ENCODE measurements at regions not wholly inside any gene's neighbourhood (a gene's known extent, or its start where the extent isn't known, plus 50 kb on each side); places are given as distances from the start of the nearest gene placed in this dataset.

- in situ Hi-C loops (cut with HindIII; ENCODE audit: low pct_unique_long_range_greater_than_20kb, low sequenced_read_pairs) = no loop called here
- DNase-seq (ENCODE audit: low read depth) = no peak
Observed at GRCh38 chr10:106520698-106521097, 643.8 kb downstream of the SORCS1 start.

- no peak for DNase-seq (ENCODE audit: low read depth)
- in situ Hi-C loops (cut with HindIII; ENCODE audit: low pct_unique_long_range_greater_than_20kb, low sequenced_read_pairs) = no loop called here
Observed at GRCh38 chr10:106519376-106520030, 645.0 kb downstream of the SORCS1 start.

- DNase-seq (ENCODE audit: low read depth) = peak; percentile 62
- in situ Hi-C loops (cut with HindIII; ENCODE audit: low pct_unique_long_range_greater_than_20kb, low sequenced_read_pairs) = no loop called here
Observed at GRCh38 chr10:106515206-106515790, 649.2 kb downstream of the SORCS1 start.

GRCh38 chr10:106513352-106513771 is 651.1 kb downstream of the SORCS1 start:
- peak; percentile 32 for DNase-seq (ENCODE audit: low read depth)

GRCh38 chr10:106511917-106512316 is 652.6 kb downstream of the SORCS1 start:
- in situ Hi-C loops (cut with HindIII; ENCODE audit: low pct_unique_long_range_greater_than_20kb, low sequenced_read_pairs) = no loop called here
- no peak for DNase-seq (ENCODE audit: low read depth)

More at GRCh38 chr10:106513352-106513771, 651.1 kb downstream of the SORCS1 start:
- in situ Hi-C loops (cut with HindIII; ENCODE audit: low pct_unique_long_range_greater_than_20kb, low sequenced_read_pairs) = no loop called here

- in situ Hi-C loops (cut with HindIII; ENCODE audit: low pct_unique_long_range_greater_than_20kb, low sequenced_read_pairs) = no loop called here
- DNase-seq (ENCODE audit: low read depth) = no peak
Observed at GRCh38 chr10:106508950-106509349, 655.6 kb downstream of the SORCS1 start.

GRCh38 chr10:106506526-106507283 is 657.8 kb downstream of the SORCS1 start:
- no peak for DNase-seq (ENCODE audit: low read depth)
- in situ Hi-C loops (cut with HindIII; ENCODE audit: low pct_unique_long_range_greater_than_20kb, low sequenced_read_pairs) = no loop called here

- in situ Hi-C loops (cut with HindIII; ENCODE audit: low pct_unique_long_range_greater_than_20kb, low sequenced_read_pairs) = no loop called here
- DNase-seq (ENCODE audit: low read depth) = no peak
Observed at GRCh38 chr10:106504536-106504935, 660.0 kb downstream of the SORCS1 start.

GRCh38 chr10:106502641-106503040 is 661.9 kb downstream of the SORCS1 start:
- in situ Hi-C loops (cut with HindIII; ENCODE audit: low pct_unique_long_range_greater_than_20kb, low sequenced_read_pairs) = no loop called here

GRCh38 chr10:106500925-106501525 is 663.5 kb downstream of the SORCS1 start:
- in situ Hi-C loops (cut with HindIII; ENCODE audit: low pct_unique_long_range_greater_than_20kb, low sequenced_read_pairs) = no loop called here
- DNase-seq (ENCODE audit: low read depth) = no peak

More at GRCh38 chr10:106502641-106503040, 661.9 kb downstream of the SORCS1 start:
- no peak for DNase-seq (ENCODE audit: low read depth)

- DNase-seq (ENCODE audit: low read depth) = no peak
- in situ Hi-C loops (cut with HindIII; ENCODE audit: low pct_unique_long_range_greater_than_20kb, low sequenced_read_pairs) = no loop called here
Observed at GRCh38 chr10:106500041-106500924, 664.2 kb downstream of the SORCS1 start.

GRCh38 chr10:106499448-106499847 is 665.1 kb downstream of the SORCS1 start:
- DNase-seq (ENCODE audit: low read depth) = no peak
- in situ Hi-C loops (cut with HindIII; ENCODE audit: low pct_unique_long_range_greater_than_20kb, low sequenced_read_pairs) = no loop called here

GRCh38 chr10:106498675-106499074 is 665.8 kb downstream of the SORCS1 start:
- in situ Hi-C loops (cut with HindIII; ENCODE audit: low pct_unique_long_range_greater_than_20kb, low sequenced_read_pairs) = no loop called here
- no peak for DNase-seq (ENCODE audit: low read depth)

GRCh38 chr10:106495931-106496330 is 668.6 kb downstream of the SORCS1 start:
- DNase-seq (ENCODE audit: low read depth) = no peak
- in situ Hi-C loops (cut with HindIII; ENCODE audit: low pct_unique_long_range_greater_than_20kb, low sequenced_read_pairs) = no loop called here

- DNase-seq (ENCODE audit: low read depth) = no peak
- in situ Hi-C loops (cut with HindIII; ENCODE audit: low pct_unique_long_range_greater_than_20kb, low sequenced_read_pairs) = no loop called here
Observed at GRCh38 chr10:106493751-106494150, 670.8 kb downstream of the SORCS1 start.

GRCh38 chr10:106493226-106493625 is 671.3 kb downstream of the SORCS1 start:
- in situ Hi-C loops (cut with HindIII; ENCODE audit: low pct_unique_long_range_greater_than_20kb, low sequenced_read_pairs) = no loop called here
- no peak for DNase-seq (ENCODE audit: low read depth)

GRCh38 chr10:106487726-106488125 is 676.8 kb downstream of the SORCS1 start:
- no peak for DNase-seq (ENCODE audit: low read depth)
- in situ Hi-C loops (cut with HindIII; ENCODE audit: low pct_unique_long_range_greater_than_20kb, low sequenced_read_pairs) = no loop called here

GRCh38 chr10:106481598-106482275 is 682.8 kb downstream of the SORCS1 start:
- in situ Hi-C loops (cut with HindIII; ENCODE audit: low pct_unique_long_range_greater_than_20kb, low sequenced_read_pairs) = no loop called here

More at GRCh38 chr10:106481598-106482275, 682.8 kb downstream of the SORCS1 start:
- no peak for DNase-seq (ENCODE audit: low read depth)

Measured in Caki2 (cell line).